GM12892 (cell line): ENCODE measurements at regions not wholly inside any gene's neighbourhood (a gene's known extent, or its start where the extent isn't known, plus 50 kb on each side); places are given as distances from the start of the nearest gene placed in this dataset.

Experiments
- POLR2A ChIP-seq: IDR thresholded peaks from 2 replicates; pipeline ENCODE4 v1.6.1; 2011; ENCODE audit warnings: low read depth, low read length, control low read depth
- POLR2AphosphoS5 ChIP-seq: IDR thresholded peaks from 2 replicates; pipeline ENCODE4 v1.6.1; 2011; ENCODE audit warnings: low read depth, low read length, control low read depth

DNA sequence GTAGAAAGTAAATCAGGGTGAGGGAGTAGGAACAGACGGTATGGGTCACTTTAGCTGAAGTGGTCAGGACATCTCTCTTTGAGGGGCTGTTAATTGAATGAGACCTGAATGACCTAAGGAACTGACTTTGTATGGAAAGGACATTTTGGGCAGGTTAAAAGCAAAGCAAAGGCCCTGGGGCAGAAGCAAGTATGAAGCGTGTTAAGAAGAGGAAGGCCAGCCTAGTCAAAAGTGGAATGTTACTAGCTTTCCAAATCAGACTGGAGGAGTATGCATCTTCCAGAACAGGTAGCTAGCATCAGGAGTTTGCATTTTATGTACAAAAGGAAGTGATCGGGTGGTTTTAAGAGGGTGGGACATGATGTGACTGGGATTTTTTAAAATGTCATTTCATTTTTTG lies 70.9 kb upstream of the PCGF5 start:
- TF ChIP-seq POLR2AphosphoS5 (no peak), POLR2A (no peak)
